GM12891 (cell line): ENCODE measurements at regions not wholly inside any gene's neighbourhood (a gene's known extent, or its start where the extent isn't known, plus 50 kb on each side); places are given as distances from the start of the nearest gene placed in this dataset.

Experiments
- POLR2A ChIP-seq: IDR thresholded peaks from 2 replicates; pipeline ENCODE4 v1.6.1; 2011; ENCODE audit warnings: low read depth, low read length, control low read depth
- POLR2AphosphoS5 ChIP-seq: IDR thresholded peaks from 2 replicates; pipeline ENCODE4 v1.6.1; 2011; ENCODE audit warnings: low read depth, low read length, control low read depth
- SPI1 ChIP-seq: IDR thresholded peaks from 2 replicates; pipeline ENCODE4 v1.6.1; 2011; ENCODE audit warnings: low read depth, low read length, control low read depth
- TAF1 ChIP-seq: IDR thresholded peaks from 2 replicates; pipeline ENCODE4 v1.6.1; 2011; ENCODE audit warnings: low read depth, low read length, control low read depth

DNA sequence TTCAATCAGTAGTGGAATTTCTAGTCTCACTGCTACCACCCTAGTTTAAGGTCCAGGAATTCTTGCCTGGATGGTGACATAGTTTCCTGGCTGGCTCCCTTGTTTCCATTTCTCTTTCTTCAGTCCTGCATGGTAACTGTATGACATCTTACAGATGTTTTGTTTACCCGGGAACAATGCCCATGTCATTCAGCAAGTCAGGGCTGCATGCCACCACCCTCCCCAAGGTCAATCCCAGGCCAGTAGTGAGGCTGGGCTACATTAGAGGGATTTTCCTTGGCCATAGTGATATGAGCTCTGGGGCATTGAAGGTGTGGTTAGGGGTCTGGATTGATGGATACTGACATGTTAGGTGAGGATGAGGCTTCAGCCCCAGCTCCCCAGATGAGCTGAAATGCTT lies 114.9 kb upstream of the E2F8 start:
- no peak for TF ChIP-seq POLR2A
- TF ChIP-seq TAF1: no peak
- no peak for TF ChIP-seq SPI1
- no peak for TF ChIP-seq POLR2AphosphoS5
